K562 (cell line): ENCODE measurements at regions not wholly inside any gene's neighbourhood (a gene's known extent, or its start where the extent isn't known, plus 50 kb on each side); places are given as distances from the start of the nearest gene placed in this dataset.

Experiments used
- BCL6 ChIP-seq: fragments of 250-450 bp; sonication (Bioruptor Pico); IDR thresholded peaks from 2 replicates; pipeline ENCODE4 v1.4.0; 2020
- FOSL1 ChIP-seq: fragments of 200-800 bp; sonication (Bioruptor generic); conservative IDR thresholded peaks from 2 replicates; pipeline ENCODE4 v1.6.1; 2016; ENCODE audit warnings: missing genetic modification characterization, missing compliant biosample characterization
- FOXM1 ChIP-seq, 2 experiments: fragments of 450-650 bp in 1 of 2; sonication (generic) in 1 of 2; formaldehyde crosslinking in 1 of 2; IDR thresholded peaks; 2 replicates each; pipeline versions ENCODE4 v1.6.1 to v1.9.0; 2017 to 2022; ENCODE audit warnings: low read depth in 2 of 2, mild to moderate bottlenecking in 2 of 2, missing genetic modification reagents in 1 of 2, moderate library complexity in 1 of 2
- IRF9 ChIP-seq: fragments of 450-650 bp; IDR thresholded peaks from 2 replicates; pipeline ENCODE4 v1.6.1; 2016; ENCODE audit warnings: missing biosample characterization, missing genetic modification characterization
- NFXL1 ChIP-seq: fragments of 450-650 bp; formaldehyde crosslinking; IDR thresholded peaks from 2 replicates; pipeline ENCODE4 v1.4.0; 2021; ENCODE audit warnings: mild to moderate bottlenecking
- ZFP1 ChIP-seq: fragments of 450-650 bp; formaldehyde crosslinking; IDR thresholded peaks from 2 replicates; pipeline ENCODE4 v1.4.0; 2020; ENCODE audit warnings: mild to moderate bottlenecking, mixed read lengths
- ZNF311 ChIP-seq: fragments of 250-450 bp; sonication (Bioruptor Pico); IDR thresholded peaks from 2 replicates; pipeline ENCODE4 v1.4.0; 2020; ENCODE audit warnings: mild to moderate bottlenecking, moderate library complexity
- ZNF449 ChIP-seq: fragments of 250-450 bp; sonication (Bioruptor Pico); IDR thresholded peaks from 2 replicates; pipeline ENCODE4 v1.8.0; 2022; ENCODE audit warnings: moderate library complexity, mild to moderate bottlenecking, inconsistent platforms
- TF ChIP-seq, protein P1 (sequence below), 2 experiments: fragments of 450-650 bp; IDR thresholded peaks; 2 replicates each; pipeline ENCODE4 v1.6.1; 2016

DNA sequence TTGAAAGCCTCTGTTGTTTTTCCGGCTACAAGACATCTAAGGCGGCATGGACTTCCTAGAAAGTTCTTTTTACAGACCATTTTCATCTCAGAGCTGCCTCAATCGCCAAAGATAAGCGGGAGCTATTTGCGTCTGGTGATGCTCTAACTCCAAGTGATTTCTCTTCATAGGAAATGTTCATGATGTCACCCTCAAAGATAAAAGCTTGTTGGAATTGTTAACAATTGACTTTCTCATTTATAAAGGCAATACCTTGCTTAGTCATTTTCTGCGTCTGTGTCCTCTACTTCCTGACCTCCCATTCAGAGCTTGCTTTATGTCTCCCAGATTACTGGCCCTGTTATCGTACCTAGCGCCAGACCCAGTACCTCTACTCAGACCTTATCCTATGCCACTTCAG, 259.0 kb upstream of the G2E3 start:
- no peak for TF ChIP-seq BCL6 (CRISPR knock-in tag)
- TF ChIP-seq, protein P1, sequence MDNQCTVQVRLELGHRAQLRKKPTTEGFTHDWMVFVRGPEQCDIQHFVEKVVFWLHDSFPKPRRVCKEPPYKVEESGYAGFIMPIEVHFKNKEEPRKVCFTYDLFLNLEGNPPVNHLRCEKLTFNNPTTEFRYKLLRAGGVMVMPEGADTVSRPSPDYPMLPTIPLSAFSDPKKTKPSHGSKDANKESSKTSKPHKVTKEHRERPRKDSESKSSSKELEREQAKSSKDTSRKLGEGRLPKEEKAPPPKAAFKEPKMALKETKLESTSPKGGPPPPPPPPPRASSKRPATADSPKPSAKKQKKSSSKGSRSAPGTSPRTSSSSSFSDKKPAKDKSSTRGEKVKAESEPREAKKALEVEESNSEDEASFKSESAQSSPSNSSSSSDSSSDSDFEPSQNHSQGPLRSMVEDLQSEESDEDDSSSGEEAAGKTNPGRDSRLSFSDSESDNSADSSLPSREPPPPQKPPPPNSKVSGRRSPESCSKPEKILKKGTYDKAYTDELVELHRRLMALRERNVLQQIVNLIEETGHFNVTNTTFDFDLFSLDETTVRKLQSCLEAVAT (IDR thresholded peaks at IDR 0.05) = no peak
- TF ChIP-seq NFXL1 (CRISPR knock-in tag) = no peak
- no peak for TF ChIP-seq FOXM1 (IDR thresholded peaks at IDR 0.05; ENCODE audit: low read depth)
- TF ChIP-seq FOXM1 (CRISPR knock-in tag; IDR thresholded peaks at IDR 0.05; ENCODE audit: low read depth) = no peak
- TF ChIP-seq FOSL1 (tag) = no peak
- no peak for TF ChIP-seq IRF9 (tag)
- no peak for TF ChIP-seq ZNF311 (CRISPR knock-in tag)
- no peak for TF ChIP-seq ZNF449
- TF ChIP-seq ZFP1 (CRISPR knock-in tag) = no peak
